ENCODE measurements at regions not wholly inside any gene's neighbourhood (a gene's known extent, or its start where the extent isn't known, plus 50 kb on each side); places are given as distances from the start of the nearest gene placed in this dataset.

DNA sequence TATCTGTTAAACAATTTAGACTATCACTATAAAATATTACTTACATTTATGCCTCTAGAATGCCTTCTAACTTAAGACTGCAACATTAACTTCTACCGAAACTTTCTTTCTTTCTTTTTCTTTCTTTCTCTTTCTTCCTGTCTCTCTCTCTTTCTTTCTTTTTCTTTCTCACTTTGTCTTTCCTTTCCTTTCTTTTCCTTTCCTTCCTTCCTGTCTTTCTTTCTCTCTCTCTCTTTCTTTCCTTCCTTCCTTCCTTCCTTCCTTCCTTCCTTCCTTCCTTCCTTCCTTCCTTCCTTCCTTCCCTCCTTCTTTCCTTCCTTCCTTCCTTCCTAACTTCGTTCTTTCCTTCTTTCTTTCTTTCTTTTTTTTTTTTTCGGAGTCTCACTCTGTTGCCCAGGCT lies 1071.9 kb upstream of the ATXN8OS start:
- ATAC-seq, result no peak
- no peak for TF ChIP-seq ZNF8 (CRISPR knock-in tag; IDR thresholded peaks at IDR 0.05)
- no peak for TF ChIP-seq ZNF70 (CRISPR knock-in tag; IDR thresholded peaks at IDR 0.05)
- no peak for TF ChIP-seq ZC3H10 (CRISPR knock-in tag; IDR thresholded peaks at IDR 0.05)
- TF ChIP-seq TOX (CRISPR knock-in tag; IDR thresholded peaks at IDR 0.05; ENCODE audit: borderline replicate concordance), result no peak
- no peak for TF ChIP-seq TCF4 (CRISPR knock-in tag; IDR thresholded peaks at IDR 0.05; ENCODE audit: borderline replicate concordance)
- TF ChIP-seq RARB (CRISPR knock-in tag; IDR thresholded peaks at IDR 0.05), result no peak
- TF ChIP-seq ISL1 (CRISPR knock-in tag; IDR thresholded peaks at IDR 0.05), result no peak

DNA sequence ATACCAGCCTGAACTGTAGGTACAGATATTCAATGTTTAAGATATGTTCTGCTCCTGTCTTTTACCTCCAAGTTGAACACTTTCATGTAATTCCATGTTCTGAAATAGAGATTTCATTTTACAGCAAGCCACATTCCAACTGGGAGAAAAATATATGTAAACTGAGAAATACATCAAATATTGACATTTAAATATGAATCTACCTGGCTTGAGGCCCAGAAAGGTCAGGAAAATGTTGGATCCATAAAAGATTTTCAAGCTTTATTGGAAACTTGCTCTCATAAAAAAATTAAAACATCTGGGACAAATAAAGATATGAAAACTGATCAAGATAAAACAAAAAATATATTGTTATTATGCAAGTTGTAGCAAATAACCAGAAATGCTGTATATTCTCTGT lies 1078.7 kb upstream of the ATXN8OS start:
- TF ChIP-seq ZC3H10 (CRISPR knock-in tag; IDR thresholded peaks at IDR 0.05) (no peak), CSDC2 (CRISPR knock-in tag; IDR thresholded peaks at IDR 0.05) (no peak), GLIS3 (CRISPR knock-in tag; IDR thresholded peaks at IDR 0.05) (no peak), ZFP3 (CRISPR knock-in tag; IDR thresholded peaks at IDR 0.05) (no peak), PPARA (CRISPR knock-in tag; IDR thresholded peaks at IDR 0.05; ENCODE audit: borderline replicate concordance) (no peak), ZFP30 (CRISPR knock-in tag; IDR thresholded peaks at IDR 0.05) (no peak), TCF4 (CRISPR knock-in tag; IDR thresholded peaks at IDR 0.05; ENCODE audit: borderline replicate concordance) (no peak), RARB (CRISPR knock-in tag; IDR thresholded peaks at IDR 0.05) (no peak), BACH2 (CRISPR knock-in tag; IDR thresholded peaks at IDR 0.05; ENCODE audit: borderline replicate concordance) (no peak), OSR1 (CRISPR knock-in tag; IDR thresholded peaks at IDR 0.05) (no peak), ZNF70 (CRISPR knock-in tag; IDR thresholded peaks at IDR 0.05) (no peak), ESRRG (CRISPR knock-in tag; IDR thresholded peaks at IDR 0.05) (no peak), ARNTL (CRISPR knock-in tag; IDR thresholded peaks at IDR 0.05; ENCODE audit: borderline replicate concordance, low read depth) (no peak), TOX (CRISPR knock-in tag; IDR thresholded peaks at IDR 0.05; ENCODE audit: borderline replicate concordance) (no peak), SNAI2 (CRISPR knock-in tag; IDR thresholded peaks at IDR 0.05) (no peak)
- TF ChIP-seq, protein P1, sequence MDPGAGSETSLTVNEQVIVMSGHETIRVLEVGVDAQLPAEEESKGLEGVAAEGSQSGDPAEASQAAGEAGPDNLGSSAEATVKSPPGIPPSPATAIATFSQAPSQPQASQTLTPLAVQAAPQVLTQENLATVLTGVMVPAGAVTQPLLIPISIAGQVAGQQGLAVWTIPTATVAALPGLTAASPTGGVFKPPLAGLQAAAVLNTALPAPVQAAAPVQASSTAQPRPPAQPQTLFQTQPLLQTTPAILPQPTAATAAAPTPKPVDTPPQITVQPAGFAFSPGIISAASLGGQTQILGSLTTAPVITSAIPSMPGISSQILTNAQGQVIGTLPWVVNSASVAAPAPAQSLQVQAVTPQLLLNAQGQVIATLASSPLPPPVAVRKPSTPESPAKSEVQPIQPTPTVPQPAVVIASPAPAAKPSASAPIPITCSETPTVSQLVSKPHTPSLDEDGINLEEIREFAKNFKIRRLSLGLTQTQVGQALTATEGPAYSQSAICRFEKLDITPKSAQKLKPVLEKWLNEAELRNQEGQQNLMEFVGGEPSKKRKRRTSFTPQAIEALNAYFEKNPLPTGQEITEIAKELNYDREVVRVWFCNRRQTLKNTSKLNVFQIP (CRISPR knock-in tag; IDR thresholded peaks at IDR 0.05; ENCODE audit: borderline replicate concordance, low read depth), result no peak
- TF ChIP-seq, protein P2, sequence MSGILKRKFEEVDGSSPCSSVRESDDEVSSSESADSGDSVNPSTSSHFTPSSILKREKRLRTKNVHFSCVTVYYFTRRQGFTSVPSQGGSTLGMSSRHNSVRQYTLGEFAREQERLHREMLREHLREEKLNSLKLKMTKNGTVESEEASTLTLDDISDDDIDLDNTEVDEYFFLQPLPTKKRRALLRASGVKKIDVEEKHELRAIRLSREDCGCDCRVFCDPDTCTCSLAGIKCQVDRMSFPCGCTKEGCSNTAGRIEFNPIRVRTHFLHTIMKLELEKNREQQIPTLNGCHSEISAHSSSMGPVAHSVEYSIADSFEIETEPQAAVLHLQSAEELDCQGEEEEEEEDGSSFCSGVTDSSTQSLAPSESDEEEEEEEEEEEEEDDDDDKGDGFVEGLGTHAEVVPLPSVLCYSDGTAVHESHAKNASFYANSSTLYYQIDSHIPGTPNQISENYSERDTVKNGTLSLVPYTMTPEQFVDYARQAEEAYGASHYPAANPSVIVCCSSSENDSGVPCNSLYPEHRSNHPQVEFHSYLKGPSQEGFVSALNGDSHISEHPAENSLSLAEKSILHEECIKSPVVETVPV (CRISPR knock-in tag; IDR thresholded peaks at IDR 0.05), result no peak
- TF ChIP-seq, protein P3, sequence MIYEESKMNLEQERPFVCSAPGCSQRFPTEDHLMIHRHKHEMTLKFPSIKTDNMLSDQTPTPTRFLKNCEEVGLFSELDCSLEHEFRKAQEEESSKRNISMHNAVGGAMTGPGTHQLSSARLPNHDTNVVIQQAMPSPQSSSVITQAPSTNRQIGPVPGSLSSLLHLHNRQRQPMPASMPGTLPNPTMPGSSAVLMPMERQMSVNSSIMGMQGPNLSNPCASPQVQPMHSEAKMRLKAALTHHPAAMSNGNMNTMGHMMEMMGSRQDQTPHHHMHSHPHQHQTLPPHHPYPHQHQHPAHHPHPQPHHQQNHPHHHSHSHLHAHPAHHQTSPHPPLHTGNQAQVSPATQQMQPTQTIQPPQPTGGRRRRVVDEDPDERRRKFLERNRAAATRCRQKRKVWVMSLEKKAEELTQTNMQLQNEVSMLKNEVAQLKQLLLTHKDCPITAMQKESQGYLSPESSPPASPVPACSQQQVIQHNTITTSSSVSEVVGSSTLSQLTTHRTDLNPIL (CRISPR knock-in tag; IDR thresholded peaks at IDR 0.05; ENCODE audit: low read depth), result no peak
- TF ChIP-seq, protein P4, sequence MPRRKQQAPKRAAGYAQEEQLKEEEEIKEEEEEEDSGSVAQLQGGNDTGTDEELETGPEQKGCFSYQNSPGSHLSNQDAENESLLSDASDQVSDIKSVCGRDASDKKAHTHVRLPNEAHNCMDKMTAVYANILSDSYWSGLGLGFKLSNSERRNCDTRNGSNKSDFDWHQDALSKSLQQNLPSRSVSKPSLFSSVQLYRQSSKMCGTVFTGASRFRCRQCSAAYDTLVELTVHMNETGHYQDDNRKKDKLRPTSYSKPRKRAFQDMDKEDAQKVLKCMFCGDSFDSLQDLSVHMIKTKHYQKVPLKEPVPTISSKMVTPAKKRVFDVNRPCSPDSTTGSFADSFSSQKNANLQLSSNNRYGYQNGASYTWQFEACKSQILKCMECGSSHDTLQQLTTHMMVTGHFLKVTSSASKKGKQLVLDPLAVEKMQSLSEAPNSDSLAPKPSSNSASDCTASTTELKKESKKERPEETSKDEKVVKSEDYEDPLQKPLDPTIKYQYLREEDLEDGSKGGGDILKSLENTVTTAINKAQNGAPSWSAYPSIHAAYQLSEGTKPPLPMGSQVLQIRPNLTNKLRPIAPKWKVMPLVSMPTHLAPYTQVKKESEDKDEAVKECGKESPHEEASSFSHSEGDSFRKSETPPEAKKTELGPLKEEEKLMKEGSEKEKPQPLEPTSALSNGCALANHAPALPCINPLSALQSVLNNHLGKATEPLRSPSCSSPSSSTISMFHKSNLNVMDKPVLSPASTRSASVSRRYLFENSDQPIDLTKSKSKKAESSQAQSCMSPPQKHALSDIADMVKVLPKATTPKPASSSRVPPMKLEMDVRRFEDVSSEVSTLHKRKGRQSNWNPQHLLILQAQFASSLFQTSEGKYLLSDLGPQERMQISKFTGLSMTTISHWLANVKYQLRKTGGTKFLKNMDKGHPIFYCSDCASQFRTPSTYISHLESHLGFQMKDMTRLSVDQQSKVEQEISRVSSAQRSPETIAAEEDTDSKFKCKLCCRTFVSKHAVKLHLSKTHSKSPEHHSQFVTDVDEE (CRISPR knock-in tag; IDR thresholded peaks at IDR 0.05), result no peak
- TF ChIP-seq, protein P5, sequence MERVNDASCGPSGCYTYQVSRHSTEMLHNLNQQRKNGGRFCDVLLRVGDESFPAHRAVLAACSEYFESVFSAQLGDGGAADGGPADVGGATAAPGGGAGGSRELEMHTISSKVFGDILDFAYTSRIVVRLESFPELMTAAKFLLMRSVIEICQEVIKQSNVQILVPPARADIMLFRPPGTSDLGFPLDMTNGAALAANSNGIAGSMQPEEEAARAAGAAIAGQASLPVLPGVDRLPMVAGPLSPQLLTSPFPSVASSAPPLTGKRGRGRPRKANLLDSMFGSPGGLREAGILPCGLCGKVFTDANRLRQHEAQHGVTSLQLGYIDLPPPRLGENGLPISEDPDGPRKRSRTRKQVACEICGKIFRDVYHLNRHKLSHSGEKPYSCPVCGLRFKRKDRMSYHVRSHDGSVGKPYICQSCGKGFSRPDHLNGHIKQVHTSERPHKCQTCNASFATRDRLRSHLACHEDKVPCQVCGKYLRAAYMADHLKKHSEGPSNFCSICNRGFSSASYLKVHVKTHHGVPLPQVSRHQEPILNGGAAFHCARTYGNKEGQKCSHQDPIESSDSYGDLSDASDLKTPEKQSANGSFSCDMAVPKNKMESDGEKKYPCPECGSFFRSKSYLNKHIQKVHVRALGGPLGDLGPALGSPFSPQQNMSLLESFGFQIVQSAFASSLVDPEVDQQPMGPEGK (CRISPR knock-in tag; IDR thresholded peaks at IDR 0.05; ENCODE audit: borderline replicate concordance), result no peak
- no peak for ATAC-seq

DNA sequence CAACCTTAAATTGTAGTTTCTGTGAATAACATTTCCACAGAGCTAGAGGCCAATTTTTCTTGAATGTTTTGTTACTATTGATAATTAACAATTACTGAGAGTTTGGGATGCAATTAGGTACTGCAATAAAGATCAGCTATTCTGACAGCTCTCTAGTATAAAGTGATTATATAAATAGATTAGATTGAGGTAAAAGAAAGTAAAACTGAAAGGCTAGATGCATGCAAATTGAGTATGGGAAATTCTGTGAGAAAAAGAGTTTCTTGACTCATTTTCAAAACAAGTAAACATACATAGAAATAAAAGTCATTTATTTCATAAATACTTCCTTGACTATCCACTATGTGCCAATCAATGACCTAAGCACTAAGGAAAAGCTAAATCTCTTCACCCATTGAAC lies 1087.5 kb upstream of the ATXN8OS start:
- ATAC-seq, result no peak
- TF ChIP-seq CSDC2 (CRISPR knock-in tag; IDR thresholded peaks at IDR 0.05), result no peak
- no peak for TF ChIP-seq GLIS3 (CRISPR knock-in tag; IDR thresholded peaks at IDR 0.05)
- TF ChIP-seq, protein P1 (CRISPR knock-in tag; IDR thresholded peaks at IDR 0.05; ENCODE audit: borderline replicate concordance, low read depth), result no peak
- TF ChIP-seq, protein P2 (CRISPR knock-in tag; IDR thresholded peaks at IDR 0.05), result no peak
- no peak for TF ChIP-seq ZNF8 (CRISPR knock-in tag; IDR thresholded peaks at IDR 0.05)
- TF ChIP-seq ZFP30 (CRISPR knock-in tag; IDR thresholded peaks at IDR 0.05), result no peak
- TF ChIP-seq, protein P4 (CRISPR knock-in tag; IDR thresholded peaks at IDR 0.05), result no peak
- no peak for TF ChIP-seq PPARA (CRISPR knock-in tag; IDR thresholded peaks at IDR 0.05; ENCODE audit: borderline replicate concordance)
- TF ChIP-seq ARNTL (CRISPR knock-in tag; IDR thresholded peaks at IDR 0.05; ENCODE audit: borderline replicate concordance, low read depth), result no peak
